Endothelial cell of umbilical vein (primary cell): ENCODE measurements at regions not wholly inside any gene's neighbourhood (a gene's known extent, or its start where the extent isn't known, plus 50 kb on each side); places are given as distances from the start of the nearest gene placed in this dataset.

ENCODE experiments used
- BruUV-seq: library from RNA; stranded (reverse); fragments of 400-500 nt; replicated peaks from 2 replicates; lab custom pipeline; 2021; lab: Mats Ljungman, UMichigan
- CTCF ChIA-PET: fragments of 300-600, 350-600 bp; sonication (Branson Sonifier 250); formaldehyde crosslinking; loops from one replicate; lab custom pipeline; 2021; ENCODE audit warnings: antibody characterized with exemption, inconsistent platforms; lab: Charles Lee
- POLR2A ChIA-PET: fragments of 300-600, 350-600 bp; sonication (Branson Sonifier 250); formaldehyde crosslinking; loops from one replicate; lab custom pipeline; 2021; ENCODE audit warnings: antibody characterized with exemption, inconsistent platforms; lab: Charles Lee
- DNase-seq: peaks from one replicate; pipeline ENCODE4 v3.0.0-alpha.2; 2011; ENCODE audit warnings: low read depth, low spot score
- FAIRE-seq: peaks from 2 replicates; lab custom pipeline; 2011; peaks lifted over from hg19 to GRCh38; lab: Jason Lieb, UNC
- H2AFZ ChIP-seq: 2 replicates; pipeline ENCODE4 v1.6.0; 2012; ENCODE audit warnings: low read depth, low read length, control low read depth, inconsistent platforms
- H3K27ac ChIP-seq: 2 replicates; pipeline ENCODE4 v1.5.1; 2011; ENCODE audit warnings: low read depth, mild to moderate bottlenecking, control low read depth, low read length, moderate library complexity; ENCODE audit not compliant: insufficient read depth
- H3K27me3 ChIP-seq, 2 experiments: 2 replicates each; pipeline versions ENCODE4 v1.6.0 to v1.6.1; 2011; ENCODE audit warnings: low read length in 2 of 2, mixed read lengths in 1 of 2; ENCODE audit not compliant: control insufficient read depth in 2 of 2, insufficient read depth in 2 of 2
- H3K36me3 ChIP-seq, 2 experiments: 2 replicates in 1 of 2; 3 replicates in 1 of 2; pipeline ENCODE4 v1.5.1; 2011; ENCODE audit warnings: low read length in 2 of 2, mild to moderate bottlenecking in 1 of 2, moderate library complexity in 1 of 2; ENCODE audit not compliant: control insufficient read depth in 2 of 2, insufficient read depth in 2 of 2; ENCODE audit errors: extremely low read depth in 1 of 2
- H3K4me1 ChIP-seq: 3 replicates; pipeline ENCODE4 v1.5.1; 2011; ENCODE audit warnings: mild to moderate bottlenecking, low read length; ENCODE audit not compliant: control insufficient read depth, insufficient read depth; ENCODE audit errors: extremely low read depth
- H3K4me2 ChIP-seq: 2 replicates; pipeline ENCODE4 v1.6.1; 2011; ENCODE audit warnings: low read length, control low read depth, mixed read lengths; ENCODE audit not compliant: insufficient read depth
- H3K4me3 ChIP-seq, 3 experiments: fragments of 200-600 bp in 1 of 3; sonication (generic), shearing (Covaris generic) in 1 of 3; replicated peaks in 1 of 3; 2 replicates each; pipeline ENCODE4 v1.5.1; 2011 to 2016; ENCODE audit warnings: control low read depth in 3 of 3, low read length in 3 of 3, mild to moderate bottlenecking in 2 of 3, inconsistent platforms in 1 of 3, low read depth in 1 of 3, moderate library complexity in 1 of 3; ENCODE audit not compliant: insufficient read depth in 1 of 3
- H3K79me2 ChIP-seq: 2 replicates; pipeline ENCODE4 v1.6.0; 2012; ENCODE audit warnings: low read length, inconsistent platforms; ENCODE audit not compliant: control insufficient read depth, insufficient read depth
- H3K9ac ChIP-seq: replicated peaks from 2 replicates; pipeline ENCODE3; 2011; ENCODE audit warnings: low read length, control low read depth; ENCODE audit not compliant: insufficient read depth; ENCODE audit errors: extremely low read depth
- H3K9me1 ChIP-seq: replicated peaks from 3 replicates; pipeline ENCODE4 v1.6.0; 2011; ENCODE audit warnings: mild to moderate bottlenecking, low read length; ENCODE audit not compliant: control insufficient read depth, insufficient read depth; ENCODE audit errors: extremely low read depth
- H3K9me3 ChIP-seq: replicated peaks from 2 replicates; pipeline ENCODE4 v1.5.1; 2012; ENCODE audit warnings: low read length, inconsistent platforms; ENCODE audit not compliant: control insufficient read depth, insufficient read depth
- H4K20me1 ChIP-seq: replicated peaks from 2 replicates; pipeline ENCODE3; 2011; ENCODE audit warnings: mild to moderate bottlenecking, low read length; ENCODE audit not compliant: control insufficient read depth, insufficient read depth; ENCODE audit errors: extremely low read depth
- CTCF ChIP-seq, 2 donors: IDR thresholded peaks; 1 replicate in 1 of 2; 2 replicates in 1 of 2; pipeline ENCODE4 v1.5.1; 2011; ENCODE audit warnings: low read length in 2 of 2, mild to moderate bottlenecking in 2 of 2, moderate library complexity in 2 of 2, control low read depth in 1 of 2, inconsistent platforms in 1 of 2, low read depth in 1 of 2; ENCODE audit not compliant: insufficient read depth in 1 of 2; ENCODE audit errors: extremely low read depth in 1 of 2
- EZH2 ChIP-seq: IDR thresholded peaks from 2 replicates; pipeline ENCODE4 v1.6.1; 2012; ENCODE audit warnings: borderline replicate concordance, low read depth, mild to moderate bottlenecking, moderate library complexity, low read length, inconsistent platforms; ENCODE audit not compliant: severe bottlenecking
- FOS ChIP-seq: IDR thresholded peaks from 2 replicates; pipeline ENCODE4 v1.6.1; 2011; ENCODE audit warnings: mild to moderate bottlenecking, low read length, moderate library complexity, borderline replicate concordance; ENCODE audit not compliant: insufficient read depth
- GATA2 ChIP-seq: IDR thresholded peaks from 2 replicates; pipeline ENCODE4 v1.7.0; 2011; ENCODE audit warnings: low read depth, mild to moderate bottlenecking, moderate library complexity, mixed read lengths, low read length; ENCODE audit not compliant: insufficient read length, insufficient read depth
- JUN ChIP-seq: IDR thresholded peaks from 2 replicates; pipeline ENCODE4 v1.6.1; 2011; ENCODE audit warnings: borderline replicate concordance, low read depth; ENCODE audit not compliant: insufficient read length, insufficient read depth
- MYC ChIP-seq: IDR thresholded peaks from one replicate; pipeline ENCODE4 v1.6.1; 2011; ENCODE audit warnings: mild to moderate bottlenecking, low read depth, low read length
- POLR2A ChIP-seq: IDR thresholded peaks from 2 replicates; pipeline ENCODE4 v1.6.1; 2012; ENCODE audit warnings: low read depth, mild to moderate bottlenecking, control low read depth, low read length
- POLR2AphosphoS5 ChIP-seq: IDR thresholded peaks from 2 replicates; pipeline ENCODE4 v1.6.1; 2012; ENCODE audit warnings: low read depth, mild to moderate bottlenecking, control low read depth, low read length, moderate library complexity; ENCODE audit not compliant: insufficient read depth
- dilution Hi-C: fragments of 300-500 bp; cut with MboI; formaldehyde crosslinking; loops from one replicate; pipeline ENCODE4 v1.15.0; 2019; ENCODE audit warnings: low sequenced_read_pairs; ENCODE audit not compliant: extremely low pct_ligation_motif_present
- intact Hi-C: fragments of 100-400 bp; cut with micrococcal nuclease; formaldehyde crosslinking; loops from one replicate; pipeline ENCODE4 v1.10.0; 2022
- TF ChIP-seq, protein P1 (sequence below): IDR thresholded peaks from 2 replicates; pipeline ENCODE4 v1.6.1; 2011; ENCODE audit not compliant: insufficient read depth, insufficient read length

DNA sequence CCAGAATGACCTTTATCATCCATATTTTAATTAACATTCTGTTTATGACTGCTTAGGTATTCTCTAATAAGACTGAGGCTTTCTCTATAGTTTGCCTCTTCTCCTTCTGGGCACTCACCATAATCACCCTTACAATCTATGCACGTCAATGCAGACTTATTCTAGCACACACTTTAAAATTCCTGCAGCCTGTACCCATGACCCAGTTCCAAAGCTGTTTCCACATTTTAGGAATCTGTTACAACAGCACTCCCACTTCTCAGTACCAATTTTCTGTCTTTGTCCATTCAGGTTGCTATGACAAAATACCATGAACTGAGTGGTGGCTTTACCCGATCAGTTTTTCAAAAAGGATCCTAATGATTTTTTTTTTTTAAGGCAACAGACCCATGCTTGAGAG lies 103.5 kb downstream of the SOX14 start:
- Histone ChIP-seq H3K9ac (no peak overlapping the region), H3K9me3 (peaks cover 4% of the 10 kb centered on the region), H4K20me1 (no peaks in the 10 kb centered on the region), H2AFZ (no peak overlapping the region), H3K4me3 (no peak overlapping the region), H3K27ac (no peak overlapping the region), H3K36me3 (no peaks in the 10 kb centered on the region), H3K4me1 (no peaks in the 10 kb centered on the region), H3K27me3 (no peaks in the 10 kb centered on the region), H3K9me1 (no peaks in the 10 kb centered on the region), H3K79me2 (no peaks in the 10 kb centered on the region), H3K4me2 (no peak overlapping the region)
- intact Hi-C loops: no loop called here
- TF ChIP-seq CTCF (IDR thresholded peaks at IDR 0.05; ENCODE audit: extremely low read depth in 1 of 2, insufficient read depth in 1 of 2, low read depth in 1 of 2, low read length in 2 of 2) (no peak), FOS (no peak), JUN (no peak)
- ChIA-PET CTCF (no interaction called here), POLR2A (no interaction called here)
- DNase-seq (no peak), FAIRE-seq (no peak)
- BruUV-seq: no TSS peak
- dilution Hi-C loops: no loop called here

DNA sequence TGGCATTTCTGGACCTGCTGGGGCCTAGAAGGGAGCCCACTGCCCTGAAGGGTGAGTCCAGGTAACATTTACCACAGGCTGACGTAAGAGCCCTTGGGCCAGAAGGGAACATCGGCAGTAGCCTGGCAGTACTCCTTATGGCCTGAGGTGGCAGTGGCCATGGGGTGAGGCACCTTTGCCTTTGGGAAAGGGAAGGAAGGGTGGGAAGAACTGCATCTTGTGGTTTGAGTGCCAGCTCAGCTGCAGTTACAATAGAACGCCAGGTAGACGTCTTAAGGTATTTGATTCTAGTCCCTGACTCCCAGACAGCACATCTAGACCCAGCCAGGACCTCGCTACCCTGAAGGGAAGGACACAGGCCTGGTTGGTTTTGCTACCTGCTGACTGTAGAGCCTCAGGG lies 104.9 kb downstream of the SOX14 start:
- H4K20me1 ChIP-seq: no peaks in the 10 kb centered on the region
- POLR2A ChIA-PET: no interaction called here
- H3K4me1 ChIP-seq: no peaks in the 10 kb centered on the region
- FAIRE-seq (no peak), DNase-seq (no peak)
- H3K9me1 ChIP-seq: no peaks in the 10 kb centered on the region
- H3K27ac ChIP-seq: no peak overlapping the region
- H3K27me3 ChIP-seq: no peaks in the 10 kb centered on the region
- H3K4me2 ChIP-seq: no peak overlapping the region
- no TSS peak for BruUV-seq
- H3K36me3 ChIP-seq: no peaks in the 10 kb centered on the region
- H3K9ac ChIP-seq: no peak overlapping the region
- no peak for TF ChIP-seq FOS
- TF ChIP-seq, protein P1, sequence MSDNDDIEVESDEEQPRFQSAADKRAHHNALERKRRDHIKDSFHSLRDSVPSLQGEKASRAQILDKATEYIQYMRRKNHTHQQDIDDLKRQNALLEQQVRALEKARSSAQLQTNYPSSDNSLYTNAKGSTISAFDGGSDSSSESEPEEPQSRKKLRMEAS: no peak
- no peak for TF ChIP-seq GATA2
- TF ChIP-seq JUN: no peak
- TF ChIP-seq MYC: no peak
- no peak for TF ChIP-seq POLR2A
- no peak for TF ChIP-seq CTCF (IDR thresholded peaks at IDR 0.05; ENCODE audit: extremely low read depth in 1 of 2, insufficient read depth in 1 of 2, low read depth in 1 of 2, low read length in 2 of 2)
- no peak for TF ChIP-seq EZH2
- no peak for TF ChIP-seq POLR2AphosphoS5
- dilution Hi-C loops (no loop called here), intact Hi-C loops (no loop called here)
- H2AFZ ChIP-seq: no peak overlapping the region
- CTCF ChIA-PET: no interaction called here
- H3K4me3 ChIP-seq: no peak overlapping the region
- H3K9me3 ChIP-seq: peaks cover 4% of the 10 kb centered on the region
- no peaks in the 10 kb centered on the region for H3K79me2 ChIP-seq
